IMR-90 (cell line): ENCODE measurements at regions not wholly inside any gene's neighbourhood (a gene's known extent, or its start where the extent isn't known, plus 50 kb on each side); places are given as distances from the start of the nearest gene placed in this dataset.
"Not testable (repeated sequence)": the region's sequence is repeated elsewhere in the genome, so short reads cannot be mapped to it uniquely, and the experiment has no call there.

Experiments
- BHLHE40 ChIP-seq: fragments of 150-350 bp; IDR thresholded peaks from 2 replicates; pipeline ENCODE4 v1.6.1; 2016; ENCODE audit warnings: mild to moderate bottlenecking, low read depth, low read length
- CEBPB ChIP-seq: IDR thresholded peaks from 2 replicates; pipeline ENCODE4 v1.6.1; 2012; ENCODE audit warnings: low read depth, low read length, improper control_type of control experiment
- CTCF ChIP-seq: conservative IDR thresholded peaks from 2 replicates; pipeline ENCODE4 v1.5.1; 2012; ENCODE audit warnings: mild to moderate bottlenecking, low read depth, low read length, improper control_type of control experiment
- ELK1 ChIP-seq: fragments of 150-350 bp; IDR thresholded peaks from 2 replicates; pipeline ENCODE4 v1.6.1; 2016; ENCODE audit warnings: low read depth, mild to moderate bottlenecking, low read length, moderate library complexity, borderline replicate concordance
- MAFK ChIP-seq: IDR thresholded peaks from 2 replicates; pipeline ENCODE4 v1.6.1; 2012; ENCODE audit warnings: low read depth, low read length, improper control_type of control experiment
- MXI1 ChIP-seq: IDR thresholded peaks from 2 replicates; pipeline ENCODE4 v1.6.1; 2012; ENCODE audit warnings: low read depth, mild to moderate bottlenecking, low read length, moderate library complexity, borderline replicate concordance
- NFE2L2 ChIP-seq: fragments of 150-350 bp; IDR thresholded peaks from 2 replicates; pipeline ENCODE4 v1.6.1; 2016; ENCODE audit warnings: low read depth, mild to moderate bottlenecking, low read length
- POLR2A ChIP-seq: IDR thresholded peaks from 2 replicates; pipeline ENCODE4 v1.6.1; 2012; ENCODE audit warnings: mild to moderate bottlenecking, low read depth, low read length
- RAD21 ChIP-seq: IDR thresholded peaks from 2 replicates; pipeline ENCODE4 v1.6.1; 2012; ENCODE audit warnings: low read length, improper control_type of control experiment
- RCOR1 ChIP-seq: IDR thresholded peaks from 2 replicates; pipeline ENCODE4 v1.6.1; 2012; ENCODE audit warnings: mild to moderate bottlenecking, low read length, improper control_type of control experiment; ENCODE audit not compliant: insufficient replicate concordance
- SMC3 ChIP-seq: fragments of 150-350 bp; IDR thresholded peaks from 2 replicates; pipeline ENCODE4 v1.6.1; 2016; ENCODE audit warnings: low read depth, mild to moderate bottlenecking, antibody characterized with exemption, low read length, moderate library complexity
- USF2 ChIP-seq: fragments of 150-350 bp; IDR thresholded peaks from 2 replicates; pipeline ENCODE4 v1.6.1; 2017; ENCODE audit warnings: mild to moderate bottlenecking, antibody characterized with exemption, low read length, low read depth

GRCh38 chr1:209129091-209129490, 454.4 kb upstream of the CAMK1G start:
- not testable (repeated sequence) for TF ChIP-seq MAFK, CTCF, POLR2A, RCOR1, RAD21, BHLHE40, USF2, SMC3, NFE2L2, MXI1, CEBPB, ELK1
